ENCODE measurements at regions not wholly inside any gene's neighbourhood (a gene's known extent, or its start where the extent isn't known, plus 50 kb on each side); places are given as distances from the start of the nearest gene placed in this dataset.
"Not testable (repeated sequence)": the region's sequence is repeated elsewhere in the genome, so short reads cannot be mapped to it uniquely, and the experiment has no call there.

DNA sequence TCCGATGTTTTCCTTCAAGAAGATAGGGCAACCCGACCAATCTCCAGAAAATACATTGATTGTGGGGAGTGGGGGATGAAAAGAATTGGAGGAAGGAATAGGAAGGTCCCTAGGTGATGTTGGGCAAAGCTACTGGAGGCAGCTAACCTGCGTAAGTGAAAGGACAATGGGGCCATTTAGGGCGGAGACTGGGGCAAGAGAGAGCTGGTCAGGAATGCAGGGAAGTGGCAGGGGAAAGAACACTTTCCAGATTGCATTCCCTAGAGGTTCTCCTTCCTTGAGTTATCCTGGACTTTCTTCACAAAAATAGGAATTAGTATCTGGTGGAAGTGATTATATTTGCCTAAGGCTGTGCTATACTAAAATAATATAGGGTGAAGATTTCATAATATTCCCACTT is 151.8 kb upstream of the HMGA2 start:
- ATAC-seq (ENCODE audit: low read depth) (no peak), DNase-seq (ENCODE audit: low spot score) (no peak)
- peak overlapping the region; percentile 99 for H3K27ac ChIP-seq (ENCODE audit: poor library complexity, severe bottlenecking)
- H3K36me3 ChIP-seq (ENCODE audit: low read depth) = no peaks in the 10 kb centered on the region
- TF ChIP-seq, protein P1, sequence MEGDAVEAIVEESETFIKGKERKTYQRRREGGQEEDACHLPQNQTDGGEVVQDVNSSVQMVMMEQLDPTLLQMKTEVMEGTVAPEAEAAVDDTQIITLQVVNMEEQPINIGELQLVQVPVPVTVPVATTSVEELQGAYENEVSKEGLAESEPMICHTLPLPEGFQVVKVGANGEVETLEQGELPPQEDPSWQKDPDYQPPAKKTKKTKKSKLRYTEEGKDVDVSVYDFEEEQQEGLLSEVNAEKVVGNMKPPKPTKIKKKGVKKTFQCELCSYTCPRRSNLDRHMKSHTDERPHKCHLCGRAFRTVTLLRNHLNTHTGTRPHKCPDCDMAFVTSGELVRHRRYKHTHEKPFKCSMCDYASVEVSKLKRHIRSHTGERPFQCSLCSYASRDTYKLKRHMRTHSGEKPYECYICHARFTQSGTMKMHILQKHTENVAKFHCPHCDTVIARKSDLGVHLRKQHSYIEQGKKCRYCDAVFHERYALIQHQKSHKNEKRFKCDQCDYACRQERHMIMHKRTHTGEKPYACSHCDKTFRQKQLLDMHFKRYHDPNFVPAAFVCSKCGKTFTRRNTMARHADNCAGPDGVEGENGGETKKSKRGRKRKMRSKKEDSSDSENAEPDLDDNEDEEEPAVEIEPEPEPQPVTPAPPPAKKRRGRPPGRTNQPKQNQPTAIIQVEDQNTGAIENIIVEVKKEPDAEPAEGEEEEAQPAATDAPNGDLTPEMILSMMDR (IDR thresholded peaks at IDR 0.05; ENCODE audit: poor library complexity, severe bottlenecking) = no peak
- H3K4me1 ChIP-seq (ENCODE audit: insufficient read depth, poor library complexity, severe bottlenecking) = peaks cover 65% of the 10 kb centered on the region
- H3K4me3 ChIP-seq (ENCODE audit: severe bottlenecking) = no peak overlapping the region
- peaks cover 3% of the 10 kb centered on the region for H3K27me3 ChIP-seq (ENCODE audit: insufficient read depth, poor library complexity, severe bottlenecking)
- H3K9me3 ChIP-seq (ENCODE audit: severe bottlenecking) = no peaks in the 10 kb centered on the region

DNA sequence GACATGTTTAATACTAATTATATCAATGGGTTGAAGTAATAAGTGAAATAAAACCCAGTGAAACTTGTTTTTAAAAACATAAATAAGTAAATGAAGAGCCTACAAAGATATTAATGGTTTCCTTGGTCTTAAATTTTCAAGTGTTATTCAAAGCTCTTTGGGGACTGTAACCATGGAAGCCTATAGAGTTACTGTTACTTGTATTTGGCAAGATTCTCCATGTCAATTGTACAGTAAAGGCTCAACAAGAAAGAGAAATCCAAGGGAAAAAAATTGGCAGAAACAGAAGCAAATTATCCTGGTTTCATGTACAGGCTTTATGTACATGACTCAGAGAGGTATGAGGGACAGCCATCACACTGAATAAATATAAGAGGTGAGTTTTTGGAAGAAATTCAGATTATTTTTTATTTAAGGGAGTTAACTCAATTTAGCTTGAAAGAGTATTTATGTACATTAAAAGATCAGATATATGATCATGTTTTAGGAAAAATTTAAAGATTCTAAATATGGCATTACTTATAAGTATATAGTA is 151.1 kb upstream of the HMGA2 start:
- Histone ChIP-seq H3K4me3 (ENCODE audit: severe bottlenecking) (no peak overlapping the region), H3K27ac (ENCODE audit: poor library complexity, severe bottlenecking) (peak overlapping the region; percentile 99)
- TF ChIP-seq, protein P1 (IDR thresholded peaks at IDR 0.05; ENCODE audit: poor library complexity, severe bottlenecking) = no peak

DNA sequence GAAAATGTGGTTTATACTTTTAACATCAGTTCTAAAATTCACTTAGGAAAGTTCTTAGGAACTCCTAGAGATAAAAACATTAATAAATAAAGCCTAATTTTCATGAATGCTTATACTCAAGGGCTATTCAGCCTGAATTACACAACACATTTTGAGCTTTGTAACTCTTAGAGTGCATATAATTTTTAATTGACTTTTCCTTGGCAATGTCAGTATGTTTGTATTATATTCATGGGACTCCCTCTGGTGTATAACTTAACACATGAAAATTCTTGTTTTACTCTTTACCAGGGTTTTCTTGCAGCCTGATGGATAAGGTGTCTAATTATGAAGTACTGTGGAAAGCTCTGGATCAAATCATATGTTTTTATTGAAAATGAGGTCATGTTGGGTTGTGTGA is 150.6 kb upstream of the HMGA2 start:
- TF ChIP-seq, protein P1 (IDR thresholded peaks at IDR 0.05; ENCODE audit: poor library complexity, severe bottlenecking) = peak; percentile 59
- ATAC-seq (ENCODE audit: low read depth) (no peak), DNase-seq (ENCODE audit: low spot score) (no peak)
- peaks cover 3% of the 10 kb centered on the region for H3K27me3 ChIP-seq (ENCODE audit: insufficient read depth, poor library complexity, severe bottlenecking)
- no peak overlapping the region for H3K4me3 ChIP-seq (ENCODE audit: severe bottlenecking)
- H3K4me1 ChIP-seq (ENCODE audit: insufficient read depth, poor library complexity, severe bottlenecking) = peaks cover 61% of the 10 kb centered on the region
- H3K36me3 ChIP-seq (ENCODE audit: low read depth) = no peaks in the 10 kb centered on the region
- peak overlapping the region; percentile 99 for H3K27ac ChIP-seq (ENCODE audit: poor library complexity, severe bottlenecking)
- H3K9me3 ChIP-seq (ENCODE audit: severe bottlenecking) = no peaks in the 10 kb centered on the region

More for the DNA sequence above, 151.1 kb upstream of the HMGA2 start:
- Histone ChIP-seq H3K36me3 (ENCODE audit: low read depth) (no peaks in the 10 kb centered on the region), H3K9me3 (ENCODE audit: severe bottlenecking) (no peaks in the 10 kb centered on the region), H3K4me1 (ENCODE audit: insufficient read depth, poor library complexity, severe bottlenecking) (peaks cover 65% of the 10 kb centered on the region), H3K27me3 (ENCODE audit: insufficient read depth, poor library complexity, severe bottlenecking) (peaks cover 3% of the 10 kb centered on the region)
- DNase-seq (ENCODE audit: low spot score) = no peak
- no peak for ATAC-seq (ENCODE audit: low read depth)

DNA sequence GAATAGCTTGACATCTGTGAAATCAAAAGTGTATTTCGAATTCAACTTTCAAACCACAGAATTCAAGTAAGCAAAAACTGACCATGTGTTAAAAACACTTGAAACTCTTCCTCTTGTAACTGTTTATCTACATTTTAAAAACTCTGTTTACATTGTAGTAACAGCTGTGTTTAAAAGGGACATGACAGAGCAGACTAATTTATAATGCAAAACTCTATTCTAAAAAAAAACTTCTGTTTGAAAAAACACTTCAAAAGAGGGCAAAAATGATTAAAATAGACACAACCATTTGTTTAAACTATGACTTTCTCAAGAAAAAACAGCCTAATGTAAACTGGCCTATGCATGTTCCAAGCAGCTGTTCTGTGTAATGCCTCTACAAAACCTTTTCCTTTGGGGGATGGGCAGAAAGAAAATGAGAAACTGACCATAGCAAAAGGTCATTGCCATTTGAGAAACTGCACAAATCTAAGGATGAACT is 149.1 kb upstream of the HMGA2 start:
- TF ChIP-seq, protein P1 (IDR thresholded peaks at IDR 0.05; ENCODE audit: poor library complexity, severe bottlenecking) = no peak

DNA sequence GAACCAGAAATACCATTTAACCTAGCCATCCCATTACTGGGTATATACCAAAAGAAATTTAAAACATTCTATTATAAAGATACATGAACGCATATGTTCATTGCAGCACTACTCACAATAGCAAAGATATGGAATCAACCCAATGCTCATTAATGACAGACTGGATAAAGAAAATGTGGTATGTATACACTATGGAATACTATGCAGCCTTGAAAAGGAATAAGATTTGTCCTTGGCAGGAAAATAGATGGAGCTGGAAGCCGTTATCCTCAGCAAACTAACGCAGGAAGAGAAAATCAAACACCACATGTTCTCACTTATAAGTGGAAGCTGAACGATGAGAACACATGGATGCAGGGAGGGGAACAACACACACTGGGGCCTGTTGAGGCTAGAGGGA is 146.1 kb upstream of the HMGA2 start:
- not testable (repeated sequence) for ATAC-seq (ENCODE audit: low read depth); H3K4me3 ChIP-seq (ENCODE audit: severe bottlenecking); DNase-seq (ENCODE audit: low spot score); H3K27ac ChIP-seq (ENCODE audit: poor library complexity, severe bottlenecking); H3K27me3 ChIP-seq (ENCODE audit: insufficient read depth, poor library complexity, severe bottlenecking); H3K9me3 ChIP-seq (ENCODE audit: severe bottlenecking); H3K36me3 ChIP-seq (ENCODE audit: low read depth)
- peaks cover 18% of the 10 kb centered on the region for H3K4me1 ChIP-seq (ENCODE audit: insufficient read depth, poor library complexity, severe bottlenecking)

More for the DNA sequence above, 149.1 kb upstream of the HMGA2 start:
- H3K9me3 ChIP-seq (ENCODE audit: severe bottlenecking) = no peaks in the 10 kb centered on the region
- H3K4me3 ChIP-seq (ENCODE audit: severe bottlenecking) = no peak overlapping the region
- H3K27me3 ChIP-seq (ENCODE audit: insufficient read depth, poor library complexity, severe bottlenecking) = peaks cover 3% of the 10 kb centered on the region
- DNase-seq (ENCODE audit: low spot score) = no peak
- no peak for ATAC-seq (ENCODE audit: low read depth)
- H3K27ac ChIP-seq (ENCODE audit: poor library complexity, severe bottlenecking) = peak overlapping the region; percentile 99
- no peaks in the 10 kb centered on the region for H3K36me3 ChIP-seq (ENCODE audit: low read depth)
- peaks cover 46% of the 10 kb centered on the region for H3K4me1 ChIP-seq (ENCODE audit: insufficient read depth, poor library complexity, severe bottlenecking)

All from RWPE2 (cell line).